PFSK-1 (cell line): ENCODE measurements at regions not wholly inside any gene's neighbourhood (a gene's known extent, or its start where the extent isn't known, plus 50 kb on each side); places are given as distances from the start of the nearest gene placed in this dataset.

Experiments
- POLR2AphosphoS5 ChIP-seq: IDR thresholded peaks from 2 replicates; pipeline ENCODE4 v1.6.1; 2012; ENCODE audit warnings: low read depth, mild to moderate bottlenecking, control low read depth, low read length, moderate library complexity
- REST ChIP-seq, 2 experiments: IDR thresholded peaks; 2 replicates each; pipeline versions ENCODE4 v1.6.1 to v1.8.0; 2011 to 2012; ENCODE audit warnings: low read depth in 2 of 2, low read length in 2 of 2, control low read depth in 1 of 2, inconsistent platforms in 1 of 2, mild to moderate bottlenecking in 1 of 2, moderate library complexity in 1 of 2; ENCODE audit not compliant: insufficient read depth in 1 of 2
- SIN3A ChIP-seq: IDR thresholded peaks from 2 replicates; pipeline ENCODE4 v1.6.1; 2012; ENCODE audit warnings: mild to moderate bottlenecking, low read length, moderate library complexity, borderline replicate concordance; ENCODE audit not compliant: insufficient read depth

DNA sequence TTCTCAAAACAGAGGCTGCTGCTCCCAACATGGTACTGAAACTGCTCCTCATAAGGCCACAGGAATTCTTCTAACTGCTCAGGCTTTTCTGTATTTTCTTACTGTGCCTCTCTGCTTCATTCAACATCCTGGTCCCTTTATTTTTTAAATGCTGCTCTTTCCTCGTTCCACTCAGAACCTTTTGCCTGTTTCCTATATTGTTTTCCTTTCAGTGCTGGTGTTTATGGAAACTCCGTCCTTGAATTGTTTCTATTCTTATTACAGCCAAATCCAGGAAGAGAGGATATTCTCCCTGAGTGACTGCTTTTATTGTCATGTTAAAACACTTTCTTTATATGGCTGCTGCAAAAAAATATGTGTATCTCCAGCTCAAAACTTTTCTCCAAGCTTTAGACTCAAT, 173.0 kb upstream of the E2F7 start:
- no peak for TF ChIP-seq SIN3A
- TF ChIP-seq REST (IDR thresholded peaks at IDR 0.05; ENCODE audit: insufficient read depth in 1 of 2, low read depth in 2 of 2, low read length in 2 of 2) = no peak
- TF ChIP-seq POLR2AphosphoS5 = no peak
